H1 (cell line): ENCODE measurements at regions not wholly inside any gene's neighbourhood (a gene's known extent, or its start where the extent isn't known, plus 50 kb on each side); places are given as distances from the start of the nearest gene placed in this dataset.

ENCODE experiments used
- EZH2 ChIP-seq: fragments of 200-600 bp; sonication (generic); IDR thresholded peaks from 2 replicates; pipeline ENCODE4 v1.7.1; 2012; ENCODE audit warnings: low read depth, mild to moderate bottlenecking, moderate library complexity, low read length, inconsistent platforms; ENCODE audit not compliant: severe bottlenecking
- KDM1A ChIP-seq: fragments of 200-600, 300-600 bp; sonication (generic); IDR thresholded peaks from 2 replicates; pipeline ENCODE4 v1.7.1; 2016; ENCODE audit warnings: mild to moderate bottlenecking, low read length, borderline replicate concordance
- POLR2AphosphoS5 ChIP-seq: IDR thresholded peaks from 2 replicates; pipeline ENCODE4 v1.6.1; 2011; ENCODE audit warnings: low read depth, low read length
- TF ChIP-seq, protein P1 (sequence below), 3 experiments: IDR thresholded peaks; 1 replicate in 2 of 3; 2 replicates in 1 of 3; pipeline versions ENCODE4 v1.5.1 to v1.6.1; 2011; ENCODE audit warnings: low read length in 3 of 3, mild to moderate bottlenecking in 3 of 3, inconsistent platforms in 2 of 3, low read depth in 1 of 3, moderate library complexity in 1 of 3; ENCODE audit not compliant: insufficient read depth in 1 of 3; ENCODE audit errors: control extremely low read depth in 1 of 3
- TF ChIP-seq, protein P2 (sequence below): IDR thresholded peaks from 2 replicates; pipeline ENCODE4 v1.6.1; 2011; ENCODE audit warnings: low read length, improper control_type of control experiment

DNA sequence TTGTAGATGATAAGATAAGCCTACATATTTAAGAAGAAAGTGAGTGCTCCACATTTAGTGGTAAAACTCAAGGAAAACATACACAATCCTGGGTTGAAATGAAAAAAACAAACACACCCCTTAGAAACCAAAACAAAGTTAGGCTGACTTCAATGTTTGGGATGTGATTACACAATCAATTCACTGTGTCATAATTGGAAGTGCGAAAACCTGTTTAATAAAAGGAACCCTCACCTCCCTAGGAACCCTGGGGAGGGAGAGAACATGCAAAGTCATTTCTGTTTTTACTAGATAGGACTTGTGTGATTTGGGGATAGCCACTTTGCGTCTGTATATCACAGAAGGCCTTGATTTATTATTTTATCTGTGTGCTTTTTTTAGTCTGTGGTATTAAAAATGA lies 275.0 kb downstream of the NFKBIZ start:
- TF ChIP-seq, protein P1, sequence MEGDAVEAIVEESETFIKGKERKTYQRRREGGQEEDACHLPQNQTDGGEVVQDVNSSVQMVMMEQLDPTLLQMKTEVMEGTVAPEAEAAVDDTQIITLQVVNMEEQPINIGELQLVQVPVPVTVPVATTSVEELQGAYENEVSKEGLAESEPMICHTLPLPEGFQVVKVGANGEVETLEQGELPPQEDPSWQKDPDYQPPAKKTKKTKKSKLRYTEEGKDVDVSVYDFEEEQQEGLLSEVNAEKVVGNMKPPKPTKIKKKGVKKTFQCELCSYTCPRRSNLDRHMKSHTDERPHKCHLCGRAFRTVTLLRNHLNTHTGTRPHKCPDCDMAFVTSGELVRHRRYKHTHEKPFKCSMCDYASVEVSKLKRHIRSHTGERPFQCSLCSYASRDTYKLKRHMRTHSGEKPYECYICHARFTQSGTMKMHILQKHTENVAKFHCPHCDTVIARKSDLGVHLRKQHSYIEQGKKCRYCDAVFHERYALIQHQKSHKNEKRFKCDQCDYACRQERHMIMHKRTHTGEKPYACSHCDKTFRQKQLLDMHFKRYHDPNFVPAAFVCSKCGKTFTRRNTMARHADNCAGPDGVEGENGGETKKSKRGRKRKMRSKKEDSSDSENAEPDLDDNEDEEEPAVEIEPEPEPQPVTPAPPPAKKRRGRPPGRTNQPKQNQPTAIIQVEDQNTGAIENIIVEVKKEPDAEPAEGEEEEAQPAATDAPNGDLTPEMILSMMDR (IDR thresholded peaks at IDR 0.05; ENCODE audit: control extremely low read depth in 1 of 3, insufficient read depth in 1 of 3, low read depth in 1 of 3, low read length in 3 of 3): no peak
- TF ChIP-seq POLR2AphosphoS5 (no peak), EZH2 (no peak), KDM1A (no peak)
- TF ChIP-seq, protein P2, sequence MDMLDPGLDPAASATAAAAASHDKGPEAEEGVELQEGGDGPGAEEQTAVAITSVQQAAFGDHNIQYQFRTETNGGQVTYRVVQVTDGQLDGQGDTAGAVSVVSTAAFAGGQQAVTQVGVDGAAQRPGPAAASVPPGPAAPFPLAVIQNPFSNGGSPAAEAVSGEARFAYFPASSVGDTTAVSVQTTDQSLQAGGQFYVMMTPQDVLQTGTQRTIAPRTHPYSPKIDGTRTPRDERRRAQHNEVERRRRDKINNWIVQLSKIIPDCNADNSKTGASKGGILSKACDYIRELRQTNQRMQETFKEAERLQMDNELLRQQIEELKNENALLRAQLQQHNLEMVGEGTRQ: no peak
